Transverse colon (tissue), 3 donors: ENCODE measurements at regions not wholly inside any gene's neighbourhood (a gene's known extent, or its start where the extent isn't known, plus 50 kb on each side); places are given as distances from the start of the nearest gene placed in this dataset.

ENCODE experiments used
- EP300 ChIP-seq: sonication (generic); formaldehyde crosslinking; IDR thresholded peaks from one replicate; pipeline ENCODE4 v1.6.1; 2017; ENCODE audit warnings: antibody characterized with exemption, low read depth
- POLR2A ChIP-seq: fragments of 450-650 bp; IDR thresholded peaks from one replicate; pipeline ENCODE4 v1.6.1; 2016; ENCODE audit warnings: antibody characterized with exemption, mild to moderate bottlenecking, moderate library complexity
- TF ChIP-seq, protein P1 (sequence below), 5 experiments: fragments of 200-600 bp in 3 of 5; fragments of 450-650 bp in 2 of 5; sonication (generic) in 3 of 5; IDR thresholded peaks; 1 replicate in 2 of 5; 2 replicates in 3 of 5; pipeline ENCODE4 v1.5.1; 2016 to 2017; ENCODE audit warnings: antibody characterized with exemption in 5 of 5, inconsistent platforms in 3 of 5, mild to moderate bottlenecking in 2 of 5, moderate library complexity in 1 of 5

DNA sequence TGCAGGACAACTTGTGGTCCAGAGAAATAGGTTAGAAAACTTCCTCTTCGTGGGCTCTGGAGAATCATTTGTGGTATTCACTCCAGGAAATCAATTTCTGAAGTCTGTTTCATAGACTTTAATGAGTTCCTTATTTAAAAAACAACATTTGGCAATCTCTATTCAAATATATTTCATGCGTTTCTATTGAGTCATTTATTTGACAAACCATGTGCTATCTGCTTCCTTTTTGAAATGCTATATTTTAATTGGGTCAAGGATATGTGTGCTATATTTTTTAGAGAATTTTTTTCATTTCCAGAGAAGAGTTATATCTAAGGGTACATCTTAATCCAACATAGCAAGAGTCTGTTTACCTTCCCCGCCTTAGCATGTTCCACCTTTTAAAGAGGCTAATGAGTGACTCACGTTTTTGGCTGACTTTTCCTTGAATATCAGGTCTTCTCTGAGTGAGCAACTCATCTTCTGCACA, 252.4 kb upstream of the EGLN3 start:
- no peak for TF ChIP-seq POLR2A
- no peak for TF ChIP-seq EP300
- TF ChIP-seq, protein P1, sequence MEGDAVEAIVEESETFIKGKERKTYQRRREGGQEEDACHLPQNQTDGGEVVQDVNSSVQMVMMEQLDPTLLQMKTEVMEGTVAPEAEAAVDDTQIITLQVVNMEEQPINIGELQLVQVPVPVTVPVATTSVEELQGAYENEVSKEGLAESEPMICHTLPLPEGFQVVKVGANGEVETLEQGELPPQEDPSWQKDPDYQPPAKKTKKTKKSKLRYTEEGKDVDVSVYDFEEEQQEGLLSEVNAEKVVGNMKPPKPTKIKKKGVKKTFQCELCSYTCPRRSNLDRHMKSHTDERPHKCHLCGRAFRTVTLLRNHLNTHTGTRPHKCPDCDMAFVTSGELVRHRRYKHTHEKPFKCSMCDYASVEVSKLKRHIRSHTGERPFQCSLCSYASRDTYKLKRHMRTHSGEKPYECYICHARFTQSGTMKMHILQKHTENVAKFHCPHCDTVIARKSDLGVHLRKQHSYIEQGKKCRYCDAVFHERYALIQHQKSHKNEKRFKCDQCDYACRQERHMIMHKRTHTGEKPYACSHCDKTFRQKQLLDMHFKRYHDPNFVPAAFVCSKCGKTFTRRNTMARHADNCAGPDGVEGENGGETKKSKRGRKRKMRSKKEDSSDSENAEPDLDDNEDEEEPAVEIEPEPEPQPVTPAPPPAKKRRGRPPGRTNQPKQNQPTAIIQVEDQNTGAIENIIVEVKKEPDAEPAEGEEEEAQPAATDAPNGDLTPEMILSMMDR (IDR thresholded peaks at IDR 0.05): no peak
